ENCODE measurements at regions not wholly inside any gene's neighbourhood (a gene's known extent, or its start where the extent isn't known, plus 50 kb on each side); places are given as distances from the start of the nearest gene placed in this dataset.

DNA sequence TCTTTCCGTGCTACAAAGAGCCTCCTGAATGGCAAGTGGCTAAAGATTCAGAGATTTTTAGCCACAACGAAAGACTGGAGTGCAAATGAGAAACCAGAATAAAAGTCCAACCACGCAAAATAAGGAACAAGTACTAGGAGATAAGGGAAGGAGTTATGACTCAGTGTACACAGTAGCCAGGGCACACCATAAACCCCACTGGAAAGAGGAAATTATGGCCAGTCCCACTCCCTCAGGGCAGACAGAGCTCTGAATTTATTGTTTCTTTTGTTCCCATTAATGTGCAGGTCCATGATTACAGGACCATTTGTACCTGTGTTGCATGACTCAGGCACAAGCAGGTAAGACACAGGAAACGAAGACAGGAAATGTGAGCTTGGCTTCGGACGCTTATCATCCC, 150.3 kb upstream of the PREP start (continued):
- TF ChIP-seq, protein P1, sequence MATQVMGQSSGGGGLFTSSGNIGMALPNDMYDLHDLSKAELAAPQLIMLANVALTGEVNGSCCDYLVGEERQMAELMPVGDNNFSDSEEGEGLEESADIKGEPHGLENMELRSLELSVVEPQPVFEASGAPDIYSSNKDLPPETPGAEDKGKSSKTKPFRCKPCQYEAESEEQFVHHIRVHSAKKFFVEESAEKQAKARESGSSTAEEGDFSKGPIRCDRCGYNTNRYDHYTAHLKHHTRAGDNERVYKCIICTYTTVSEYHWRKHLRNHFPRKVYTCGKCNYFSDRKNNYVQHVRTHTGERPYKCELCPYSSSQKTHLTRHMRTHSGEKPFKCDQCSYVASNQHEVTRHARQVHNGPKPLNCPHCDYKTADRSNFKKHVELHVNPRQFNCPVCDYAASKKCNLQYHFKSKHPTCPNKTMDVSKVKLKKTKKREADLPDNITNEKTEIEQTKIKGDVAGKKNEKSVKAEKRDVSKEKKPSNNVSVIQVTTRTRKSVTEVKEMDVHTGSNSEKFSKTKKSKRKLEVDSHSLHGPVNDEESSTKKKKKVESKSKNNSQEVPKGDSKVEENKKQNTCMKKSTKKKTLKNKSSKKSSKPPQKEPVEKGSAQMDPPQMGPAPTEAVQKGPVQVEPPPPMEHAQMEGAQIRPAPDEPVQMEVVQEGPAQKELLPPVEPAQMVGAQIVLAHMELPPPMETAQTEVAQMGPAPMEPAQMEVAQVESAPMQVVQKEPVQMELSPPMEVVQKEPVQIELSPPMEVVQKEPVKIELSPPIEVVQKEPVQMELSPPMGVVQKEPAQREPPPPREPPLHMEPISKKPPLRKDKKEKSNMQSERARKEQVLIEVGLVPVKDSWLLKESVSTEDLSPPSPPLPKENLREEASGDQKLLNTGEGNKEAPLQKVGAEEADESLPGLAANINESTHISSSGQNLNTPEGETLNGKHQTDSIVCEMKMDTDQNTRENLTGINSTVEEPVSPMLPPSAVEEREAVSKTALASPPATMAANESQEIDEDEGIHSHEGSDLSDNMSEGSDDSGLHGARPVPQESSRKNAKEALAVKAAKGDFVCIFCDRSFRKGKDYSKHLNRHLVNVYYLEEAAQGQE (IDR thresholded peaks at IDR 0.05) = no peak
- no peak for TF ChIP-seq SP1 (IDR thresholded peaks at IDR 0.05)
- no peak for TF ChIP-seq JUND (IDR thresholded peaks at IDR 0.05)
- TF ChIP-seq YY1 (IDR thresholded peaks at IDR 0.05) = no peak
- TF ChIP-seq, protein P2, sequence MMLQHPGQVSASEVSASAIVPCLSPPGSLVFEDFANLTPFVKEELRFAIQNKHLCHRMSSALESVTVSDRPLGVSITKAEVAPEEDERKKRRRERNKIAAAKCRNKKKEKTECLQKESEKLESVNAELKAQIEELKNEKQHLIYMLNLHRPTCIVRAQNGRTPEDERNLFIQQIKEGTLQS (IDR thresholded peaks at IDR 0.05) = no peak

DNA sequence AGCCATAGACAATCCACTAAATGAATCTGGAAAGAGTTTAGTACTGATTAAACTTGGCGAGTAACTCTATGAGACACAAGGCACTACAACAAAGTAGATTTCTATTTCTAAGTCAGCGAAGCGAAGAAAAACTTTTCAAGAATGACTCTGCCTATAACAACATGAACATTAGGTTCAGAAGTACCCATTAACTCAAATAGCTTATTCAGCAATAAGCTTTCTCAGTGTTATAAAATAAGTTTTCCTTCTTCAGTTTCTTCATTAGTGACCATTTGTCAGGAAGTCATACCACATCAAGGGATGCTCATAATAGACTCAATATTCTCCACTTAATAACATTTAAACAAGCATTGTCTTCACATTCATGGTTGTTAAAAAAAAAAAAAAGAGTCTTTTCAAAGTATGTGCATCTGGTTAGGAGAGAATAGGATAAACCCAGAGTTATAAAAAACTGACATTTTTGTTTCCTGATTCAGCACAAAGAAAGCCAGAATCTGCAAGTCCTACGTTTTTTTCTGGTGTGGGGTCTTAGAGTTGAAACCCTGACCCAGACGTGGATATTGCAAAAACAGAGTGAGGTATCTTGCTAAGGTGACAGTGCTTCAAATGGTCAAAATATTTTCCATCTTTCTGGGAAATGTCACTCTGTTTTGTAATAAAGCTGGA, 148.2 kb upstream of the PREP start:
- H3K9ac ChIP-seq (ENCODE audit: low read depth in 1 of 2, low read length in 2 of 2) = no peak overlapping the region
- H3K27me3 ChIP-seq (ENCODE audit: control insufficient read depth in 4 of 4, insufficient read depth in 4 of 4, low read length in 3 of 4) = peaks cover 0 to 6% (median 0%) of the 10 kb centered on the region in 4 donors
- no peaks in the 10 kb centered on the region for H3K4me1 ChIP-seq (ENCODE audit: control insufficient read depth in 4 of 4, insufficient read depth in 4 of 4, low read length in 3 of 4)
- H3K4me3 ChIP-seq (ENCODE audit: low read depth in 1 of 3, low read length in 3 of 3) = no peak overlapping the region
- no peaks in the 10 kb centered on the region for H3K36me3 ChIP-seq (ENCODE audit: control insufficient read depth in 4 of 4, insufficient read depth in 3 of 4, low read depth in 1 of 4, low read length in 3 of 4)
- H3K27ac ChIP-seq (ENCODE audit: low read depth in 1 of 2, low read length in 2 of 2) = no peak overlapping the region
- WGBS = 76% methylated on average over 5 of the region's 5 CpGs
- H3K9me3 ChIP-seq (ENCODE audit: control insufficient read depth in 4 of 4, low read length in 3 of 4) = peaks cover 0 to 4% (median 0%) of the 10 kb centered on the region in 4 donors
- TF ChIP-seq, protein P3, sequence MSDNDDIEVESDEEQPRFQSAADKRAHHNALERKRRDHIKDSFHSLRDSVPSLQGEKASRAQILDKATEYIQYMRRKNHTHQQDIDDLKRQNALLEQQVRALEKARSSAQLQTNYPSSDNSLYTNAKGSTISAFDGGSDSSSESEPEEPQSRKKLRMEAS (IDR thresholded peaks at IDR 0.05) = no peak
- TF ChIP-seq SP1 (IDR thresholded peaks at IDR 0.05) = no peak
- TF ChIP-seq JUND (IDR thresholded peaks at IDR 0.05) = no peak
- no peak for TF ChIP-seq RXRA (IDR thresholded peaks at IDR 0.05)
- TF ChIP-seq YY1 (IDR thresholded peaks at IDR 0.05) = no peak
- TF ChIP-seq, protein P1 (IDR thresholded peaks at IDR 0.05) = no peak
- TF ChIP-seq RAD21 (IDR thresholded peaks at IDR 0.05) = no peak
- no peak for TF ChIP-seq HNF4G (IDR thresholded peaks at IDR 0.05)
- TF ChIP-seq, protein P4, sequence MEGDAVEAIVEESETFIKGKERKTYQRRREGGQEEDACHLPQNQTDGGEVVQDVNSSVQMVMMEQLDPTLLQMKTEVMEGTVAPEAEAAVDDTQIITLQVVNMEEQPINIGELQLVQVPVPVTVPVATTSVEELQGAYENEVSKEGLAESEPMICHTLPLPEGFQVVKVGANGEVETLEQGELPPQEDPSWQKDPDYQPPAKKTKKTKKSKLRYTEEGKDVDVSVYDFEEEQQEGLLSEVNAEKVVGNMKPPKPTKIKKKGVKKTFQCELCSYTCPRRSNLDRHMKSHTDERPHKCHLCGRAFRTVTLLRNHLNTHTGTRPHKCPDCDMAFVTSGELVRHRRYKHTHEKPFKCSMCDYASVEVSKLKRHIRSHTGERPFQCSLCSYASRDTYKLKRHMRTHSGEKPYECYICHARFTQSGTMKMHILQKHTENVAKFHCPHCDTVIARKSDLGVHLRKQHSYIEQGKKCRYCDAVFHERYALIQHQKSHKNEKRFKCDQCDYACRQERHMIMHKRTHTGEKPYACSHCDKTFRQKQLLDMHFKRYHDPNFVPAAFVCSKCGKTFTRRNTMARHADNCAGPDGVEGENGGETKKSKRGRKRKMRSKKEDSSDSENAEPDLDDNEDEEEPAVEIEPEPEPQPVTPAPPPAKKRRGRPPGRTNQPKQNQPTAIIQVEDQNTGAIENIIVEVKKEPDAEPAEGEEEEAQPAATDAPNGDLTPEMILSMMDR (IDR thresholded peaks at IDR 0.05; ENCODE audit: low read depth, low read length, missing input control) = no peak
- no peak for TF ChIP-seq HNF4A (conservative IDR thresholded peaks at IDR 0.05)
- TF ChIP-seq FOXA2 (IDR thresholded peaks at IDR 0.05) = no peak
- no peak for TF ChIP-seq FOXA1 (IDR thresholded peaks at IDR 0.05)
- DNase-seq (ENCODE audit: low spot score) = no peak
